Pancreas (tissue), 10 donors: ENCODE measurements at regions not wholly inside any gene's neighbourhood (a gene's known extent, or its start where the extent isn't known, plus 50 kb on each side); places are given as distances from the start of the nearest gene placed in this dataset.

Source experiments
- ATAC-seq, 4 donors: fragments of 200-7000 bp; cut with Tn5 transposase; one replicate each; pipeline versions ENCODE4 v1.8.0 to v1.9.1; 2020; ENCODE audit warnings: mild to moderate bottlenecking in 4 of 4, moderate library complexity in 4 of 4
- DNase-seq, 6 donors: peaks; one replicate each; pipeline ENCODE4 v3.0.0-alpha.2; 2020
- FAIRE-seq: peaks from 2 replicates; lab custom pipeline; 2012; peaks lifted over from hg19 to GRCh38; lab: Jason Lieb, UNC
- H3K27ac ChIP-seq, 4 donors: fragments of 200-600 bp; sonication (generic); 1 replicate in 3 of 4; 2 replicates in 1 of 4; pipeline versions ENCODE4 v1.5.0 to v1.8.0; 2020
- H3K27me3 ChIP-seq, 4 donors: fragments of 200-600 bp; one replicate each; pipeline ENCODE4 v1.8.0; 2021
- H3K36me3 ChIP-seq, 3 donors: fragments of 200-600 bp; sonication (generic) in 1 of 3; one replicate each; pipeline versions ENCODE4 v1.5.0 to v1.8.0; 2020 to 2021
- H3K4me1 ChIP-seq, 3 donors: fragments of 200-600 bp; one replicate each; pipeline ENCODE4 v1.8.0; 2021
- H3K4me3 ChIP-seq, 4 donors: fragments of 200-600 bp; sonication (generic) in 2 of 4; one replicate each; pipeline versions ENCODE4 v1.5.0 to v1.8.0; 2020 to 2021
- H3K9me3 ChIP-seq, 4 donors: fragments of 200-600 bp; one replicate each; pipeline ENCODE4 v1.8.0; 2021
- CTCF ChIP-seq, 4 donors: fragments of 200-600 bp; sonication (generic) in 3 of 4; IDR thresholded peaks; one replicate each; pipeline versions ENCODE4 v1.5.0 to v1.8.0; 2021; ENCODE audit warnings: antibody characterized with exemption in 4 of 4
- WGBS, 2 donors: extraction: QIAGEN DNeasy Blood & Tissue Kit; methylation state at CpG; one replicate each; pipeline ENCODE4 v1.1.7; 2013; 5-methylcytosine and 5-hydroxymethylcytosine counted together
- intact Hi-C, 3 donors: fragments of 100-400 bp; cut with DNase I; formaldehyde crosslinking; loops; one replicate each; pipeline versions ENCODE4 v1.11.1 to v1.14.2; 2022
- donor health status: healthy with polysubstance abuse.
- donor health status: DM: no; HTN: no; CAD: no; lungs with moderate emphysema.
- donor health status: DM: no; HTN: no; CAD: no.
- donor health status: control.
- donor health status: control.
- donor health status: Bipolar disorder and iron deficiency.
- donor health status: DM: yes; HTN: yes; CAD: no.
- donor health status: DM: no; HTN: no; CAD: no.
- donor health status: DM: no; HTN: no; CAD: no.
- donor health status: DM: yes; HTN: yes; CAD: no.

- Histone ChIP-seq H3K27me3 (no peaks in the 10 kb centered on the region), H3K36me3 (no peaks in the 10 kb centered on the region), H3K27ac (no peak overlapping the region), H3K4me1 (no peaks in the 10 kb centered on the region), H3K9me3 (no peaks in the 10 kb centered on the region), H3K4me3 (no peak overlapping the region)
- 57 to 59% methylated on average over 4 of the region's 4 CpGs for WGBS, 2 donors
- FAIRE-seq (no peak), DNase-seq (no peak), ATAC-seq (no peak)
- no peak for TF ChIP-seq CTCF (IDR thresholded peaks at IDR 0.05)
- intact Hi-C loops = no loop called here
These were observed 292.9 kb upstream of the ATP10A start for GRCh38 chr15:26156051-26156450.

GRCh38 chr15:26148156-26148860, 285.2 kb upstream of the ATP10A start:
- intact Hi-C loops = no loop called here
- 68 to 76% methylated on average over 13 of the region's 13 CpGs for WGBS, 2 donors
- H3K4me3 ChIP-seq = no peak overlapping the region
- DNase-seq (no peak), FAIRE-seq (no peak), ATAC-seq (no peak)
- no peak overlapping the region for H3K27ac ChIP-seq
- TF ChIP-seq CTCF (IDR thresholded peaks at IDR 0.05) = no peak
- H3K27me3 ChIP-seq = no peaks in the 10 kb centered on the region
- no peaks in the 10 kb centered on the region for H3K4me1 ChIP-seq
- no peaks in the 10 kb centered on the region for H3K9me3 ChIP-seq
- H3K36me3 ChIP-seq = no peaks in the 10 kb centered on the region

- Histone ChIP-seq H3K27me3 (no peaks in the 10 kb centered on the region), H3K36me3 (no peaks in the 10 kb centered on the region), H3K9me3 (no peaks in the 10 kb centered on the region), H3K4me3 (no peak overlapping the region), H3K27ac (no peak overlapping the region), H3K4me1 (no peaks in the 10 kb centered on the region)
- no peak for DNase-seq
- no peak for TF ChIP-seq CTCF (IDR thresholded peaks at IDR 0.05)
- 48 to 55% methylated on average over 4 of the region's 4 CpGs for WGBS, 2 donors
- ATAC-seq = no peak
- intact Hi-C loops = no loop called here
- no peak for FAIRE-seq
These were observed 283.1 kb upstream of the ATP10A start for GRCh38 chr15:26146202-26146601.

GRCh38 chr15:26145796-26146195, 282.7 kb upstream of the ATP10A start:
- 71 to 72% methylated on average over 2 of the region's 2 CpGs for WGBS, 2 donors
- Histone ChIP-seq H3K27ac (no peak overlapping the region), H3K36me3 (no peaks in the 10 kb centered on the region), H3K4me1 (no peaks in the 10 kb centered on the region), H3K9me3 (no peaks in the 10 kb centered on the region), H3K27me3 (no peaks in the 10 kb centered on the region), H3K4me3 (no peak overlapping the region)
- TF ChIP-seq CTCF (IDR thresholded peaks at IDR 0.05) = no peak
- FAIRE-seq = no peak
- DNase-seq = no peak
- intact Hi-C loops = no loop called here
- ATAC-seq = no peak

- no peak for DNase-seq
- Histone ChIP-seq H3K36me3 (no peaks in the 10 kb centered on the region), H3K27me3 (no peaks in the 10 kb centered on the region), H3K4me1 (no peaks in the 10 kb centered on the region), H3K27ac (no peak overlapping the region), H3K9me3 (no peaks in the 10 kb centered on the region), H3K4me3 (no peak overlapping the region)
- intact Hi-C loops = no loop called here
- FAIRE-seq = no peak
- TF ChIP-seq CTCF (IDR thresholded peaks at IDR 0.05) = no peak
- 61% methylated on average over 4 of the region's 4 CpGs for WGBS, 2 donors
- no peak for ATAC-seq
These were observed 281.7 kb upstream of the ATP10A start for GRCh38 chr15:26144836-26145235.
